ENCODE measurements at regions not wholly inside any gene's neighbourhood (a gene's known extent, or its start where the extent isn't known, plus 50 kb on each side); places are given as distances from the start of the nearest gene placed in this dataset.

- H3K79me2 ChIP-seq (replicated peaks; ENCODE audit: insufficient read depth): no peaks in the 10 kb centered on the region
- H3K4me1 ChIP-seq (ENCODE audit: insufficient read depth): no peaks in the 10 kb centered on the region
- H3K4me3 Mint-ChIP-seq: no peak overlapping the region
- H3K9me3 Mint-ChIP-seq: peaks cover 5% of the 10 kb centered on the region; the same call in 2 of the 3 replicates
- no peak overlapping the region for H3K27ac ChIP-seq (ENCODE audit: low read depth)
- TF ChIP-seq NANOG (IDR thresholded peaks at IDR 0.05; ENCODE audit: borderline replicate concordance) (no peak), JUNB (IDR thresholded peaks at IDR 0.05; ENCODE audit: unreplicated experiment) (no peak), EZH2phosphoT487 (IDR thresholded peaks at IDR 0.05; ENCODE audit: unreplicated experiment) (no peak), ZNF331 (CRISPR knock-in tag; IDR thresholded peaks at IDR 0.05; ENCODE audit: low read depth) (no peak), REST (IDR thresholded peaks at IDR 0.05; ENCODE audit: unreplicated experiment) (no peak), ZNF462 (CRISPR knock-in tag; IDR thresholded peaks at IDR 0.05) (no peak), EZH2 (IDR thresholded peaks at IDR 0.05; ENCODE audit: low read depth, unreplicated experiment) (no peak), ETS1 (IDR thresholded peaks at IDR 0.05) (no peak), ZNF114 (CRISPR knock-in tag; IDR thresholded peaks at IDR 0.05) (no peak), POLR2AphosphoS5 (IDR thresholded peaks at IDR 0.05; ENCODE audit: low read depth) (no peak), CTCF (conservative IDR thresholded peaks at IDR 0.05; ENCODE audit: low read depth in 2 of 2) (no peak)
- H3K4me2 ChIP-seq: no peak overlapping the region
- no peak overlapping the region for H2AFZ ChIP-seq
- no peaks in the 10 kb centered on the region for H3K9me2 ChIP-seq (ENCODE audit: insufficient read depth)
- peaks cover 2% of the 10 kb centered on the region for H3K27me3 Mint-ChIP-seq (ENCODE audit: insufficient read depth, low read depth, poor library complexity)
- DNase-seq (ENCODE audit: low spot score) (no peak), ATAC-seq (no peak)
- no peaks in the 10 kb centered on the region for H4K20me1 ChIP-seq (replicated peaks; ENCODE audit: insufficient read depth)
- no peaks in the 10 kb centered on the region for H3K27me3 ChIP-seq (ENCODE audit: insufficient read depth)
- 0 out of 3 replicates have a peak, but pooled peaks cover 4% of the 10 kb centered on the region for H3K36me3 Mint-ChIP-seq (ENCODE audit: low read depth)
- H3K4me1 Mint-ChIP-seq: no peaks in the 10 kb centered on the region
- no peak overlapping the region for H3K4me3 ChIP-seq
- H3K27ac Mint-ChIP-seq: no peak overlapping the region
- H3F3A ChIP-seq (replicated peaks; ENCODE audit: low read depth): no peaks in the 10 kb centered on the region
- H3K36me3 ChIP-seq (ENCODE audit: insufficient read depth): no peaks in the 10 kb centered on the region
These were observed 102.7 kb downstream of the RIN2 start for GRCh38 chr20:19860737-19861136.

Measured in GM23338 (cell line).